HEK293T (cell line): ENCODE measurements at regions not wholly inside any gene's neighbourhood (a gene's known extent, or its start where the extent isn't known, plus 50 kb on each side); places are given as distances from the start of the nearest gene placed in this dataset.

Source experiments
- CTCF ChIA-PET: fragments of 350-600 bp; formaldehyde crosslinking; extraction: SDS; loops from one replicate; lab custom pipeline; 2021; ENCODE audit warnings: antibody characterized with exemption, inconsistent platforms; lab: Yijun Ruan, JAX
- POLR2A ChIA-PET: fragments of 350-600 bp; formaldehyde crosslinking; extraction: SDS; loops from one replicate; lab custom pipeline; 2020; ENCODE audit warnings: antibody characterized with exemption, inconsistent platforms; lab: Yijun Ruan, JAX
- DNase-seq: peaks from one replicate; pipeline ENCODE4 v3.0.0; 2012; ENCODE audit warnings: mixed read lengths; ENCODE audit errors: extremely low spot score
- ARNT ChIP-seq: fragments of 450-650 bp; IDR thresholded peaks from 2 replicates; pipeline ENCODE4 v1.6.1; 2017; ENCODE audit warnings: mild to moderate bottlenecking
- BHLHE40 ChIP-seq: fragments of 450-650 bp; IDR thresholded peaks from 2 replicates; pipeline ENCODE4 v1.6.1; 2016; ENCODE audit warnings: mild to moderate bottlenecking, moderate library complexity, borderline replicate concordance
- CTBP1 ChIP-seq: fragments of 450-650 bp; IDR thresholded peaks from 2 replicates; pipeline ENCODE4 v1.6.1; 2016; ENCODE audit warnings: borderline replicate concordance
- ELF4 ChIP-seq: fragments of 450-650 bp; IDR thresholded peaks from 2 replicates; pipeline ENCODE4 v1.6.1; 2017; ENCODE audit warnings: antibody characterized with exemption
- FOXA1 ChIP-seq: fragments of 450-650 bp; IDR thresholded peaks from 2 replicates; pipeline ENCODE4 v1.6.1; 2016; ENCODE audit warnings: mild to moderate bottlenecking
- FOXK2 ChIP-seq: fragments of 450-650 bp; IDR thresholded peaks from 2 replicates; pipeline ENCODE4 v1.6.1; 2016; ENCODE audit warnings: mild to moderate bottlenecking
- FOXM1 ChIP-seq: fragments of 450-650 bp; IDR thresholded peaks from 2 replicates; pipeline ENCODE4 v1.6.1; 2017; ENCODE audit warnings: mild to moderate bottlenecking, borderline replicate concordance
- HDGF ChIP-seq: fragments of 450-650 bp; IDR thresholded peaks from 2 replicates; pipeline ENCODE4 v1.6.1; 2017; ENCODE audit warnings: antibody characterized with exemption, borderline replicate concordance
- L3MBTL2 ChIP-seq: fragments of 450-650 bp; conservative IDR thresholded peaks from 2 replicates; pipeline ENCODE4 v1.6.1; 2016; ENCODE audit warnings: mild to moderate bottlenecking
- LEF1 ChIP-seq: fragments of 450-650 bp; IDR thresholded peaks from 2 replicates; pipeline ENCODE4 v1.6.1; 2017; ENCODE audit warnings: mild to moderate bottlenecking, borderline replicate concordance
- NFRKB ChIP-seq: fragments of 450-650 bp; IDR thresholded peaks from 2 replicates; pipeline ENCODE4 v1.6.1; 2016; ENCODE audit warnings: mild to moderate bottlenecking, moderate library complexity
- PKNOX1 ChIP-seq: fragments of 450-650 bp; IDR thresholded peaks from 2 replicates; pipeline ENCODE4 v1.6.1; 2016
- SP1 ChIP-seq: fragments of 450-650 bp; IDR thresholded peaks from 2 replicates; pipeline ENCODE4 v1.6.1; 2017
- SUZ12 ChIP-seq: fragments of 450-650 bp; IDR thresholded peaks from 2 replicates; pipeline ENCODE4 v1.6.1; 2016; ENCODE audit warnings: mild to moderate bottlenecking
- TARDBP ChIP-seq: fragments of 450-650 bp; IDR thresholded peaks from 2 replicates; pipeline ENCODE4 v1.6.1; 2016
- ZNF384 ChIP-seq: fragments of 450-650 bp; IDR thresholded peaks from 2 replicates; pipeline ENCODE4 v1.6.1; 2016

- CTCF ChIA-PET = no interaction called here
- POLR2A ChIA-PET = no interaction called here
- no peak for DNase-seq
- TF ChIP-seq FOXA1 (no peak), LEF1 (no peak), ELF4 (no peak), PKNOX1 (no peak)
These were observed 138.9 kb upstream of the ERBB4 start for GRCh38 chr2:212677466-212677865.

GRCh38 chr2:212672186-212672585 is 133.6 kb upstream of the ERBB4 start:
- POLR2A ChIA-PET = no interaction called here
- TF ChIP-seq NFRKB = no peak
- TF ChIP-seq SUZ12 = no peak
- no peak for TF ChIP-seq FOXA1
- no peak for TF ChIP-seq BHLHE40
- TF ChIP-seq PKNOX1 = no peak
- TF ChIP-seq FOXK2 = no peak
- no peak for TF ChIP-seq ARNT
- TF ChIP-seq CTBP1 = no peak
- no peak for TF ChIP-seq TARDBP
- TF ChIP-seq ZNF384 = no peak
- TF ChIP-seq L3MBTL2 = no peak
- TF ChIP-seq LEF1 = no peak
- TF ChIP-seq HDGF = no peak
- no peak for TF ChIP-seq FOXM1
- no peak for TF ChIP-seq ELF4
- TF ChIP-seq SP1 = no peak
- CTCF ChIA-PET = no interaction called here
- DNase-seq = no peak

- CTCF ChIA-PET = no interaction called here
- DNase-seq = no peak
- POLR2A ChIA-PET = no interaction called here
- TF ChIP-seq FOXK2 = no peak
- TF ChIP-seq SP1 = no peak
- TF ChIP-seq PKNOX1 = no peak
- TF ChIP-seq ZNF384 = no peak
- TF ChIP-seq FOXA1 = no peak
- TF ChIP-seq BHLHE40 = no peak
- no peak for TF ChIP-seq FOXM1
- TF ChIP-seq L3MBTL2 = no peak
- TF ChIP-seq CTBP1 = no peak
- TF ChIP-seq HDGF = no peak
- TF ChIP-seq ARNT = no peak
- no peak for TF ChIP-seq ELF4
- TF ChIP-seq NFRKB = no peak
- TF ChIP-seq SUZ12 = no peak
- TF ChIP-seq LEF1 = no peak
- no peak for TF ChIP-seq TARDBP
These were observed 131.2 kb upstream of the ERBB4 start for GRCh38 chr2:212669761-212670160.

- CTCF ChIA-PET = no interaction called here
- DNase-seq = no peak
- POLR2A ChIA-PET = no interaction called here
- TF ChIP-seq LEF1 (no peak), L3MBTL2 (no peak), ELF4 (no peak), FOXM1 (no peak), HDGF (no peak), ARNT (no peak), PKNOX1 (no peak), SUZ12 (no peak), TARDBP (no peak), ZNF384 (no peak), CTBP1 (no peak), BHLHE40 (no peak), SP1 (no peak), NFRKB (no peak), FOXA1 (no peak), FOXK2 (no peak)
These were observed 129.2 kb upstream of the ERBB4 start for GRCh38 chr2:212667751-212668316.

- ChIA-PET CTCF (no interaction called here), POLR2A (no interaction called here)
- no peak for TF ChIP-seq HDGF
- no peak for TF ChIP-seq FOXK2
- no peak for TF ChIP-seq ZNF384
- no peak for TF ChIP-seq LEF1
- no peak for TF ChIP-seq BHLHE40
- no peak for TF ChIP-seq CTBP1
- no peak for TF ChIP-seq SUZ12
- TF ChIP-seq FOXA1 = no peak
- TF ChIP-seq TARDBP = no peak
- TF ChIP-seq ELF4 = no peak
- no peak for TF ChIP-seq L3MBTL2
- TF ChIP-seq NFRKB = no peak
- TF ChIP-seq SP1 = no peak
- no peak for TF ChIP-seq FOXM1
- no peak for TF ChIP-seq ARNT
- TF ChIP-seq PKNOX1 = no peak
- DNase-seq = no peak
These were observed 127.3 kb upstream of the ERBB4 start for GRCh38 chr2:212665948-212666347.
